HEK293T (cell line): ENCODE measurements at regions not wholly inside any gene's neighbourhood (a gene's known extent, or its start where the extent isn't known, plus 50 kb on each side); places are given as distances from the start of the nearest gene placed in this dataset.

Source experiments
- CTCF ChIA-PET: fragments of 350-600 bp; formaldehyde crosslinking; extraction: SDS; loops from one replicate; lab custom pipeline; 2021; ENCODE audit warnings: antibody characterized with exemption, inconsistent platforms; lab: Yijun Ruan, JAX
- POLR2A ChIA-PET: fragments of 350-600 bp; formaldehyde crosslinking; extraction: SDS; loops from one replicate; lab custom pipeline; 2020; ENCODE audit warnings: antibody characterized with exemption, inconsistent platforms; lab: Yijun Ruan, JAX
- DNase-seq: peaks from one replicate; pipeline ENCODE4 v3.0.0; 2012; ENCODE audit warnings: mixed read lengths; ENCODE audit errors: extremely low spot score
- ARNT ChIP-seq: fragments of 450-650 bp; IDR thresholded peaks from 2 replicates; pipeline ENCODE4 v1.6.1; 2017; ENCODE audit warnings: mild to moderate bottlenecking
- BHLHE40 ChIP-seq: fragments of 450-650 bp; IDR thresholded peaks from 2 replicates; pipeline ENCODE4 v1.6.1; 2016; ENCODE audit warnings: mild to moderate bottlenecking, moderate library complexity, borderline replicate concordance
- CTBP1 ChIP-seq: fragments of 450-650 bp; IDR thresholded peaks from 2 replicates; pipeline ENCODE4 v1.6.1; 2016; ENCODE audit warnings: borderline replicate concordance
- ELF4 ChIP-seq: fragments of 450-650 bp; IDR thresholded peaks from 2 replicates; pipeline ENCODE4 v1.6.1; 2017; ENCODE audit warnings: antibody characterized with exemption
- FOXA1 ChIP-seq: fragments of 450-650 bp; IDR thresholded peaks from 2 replicates; pipeline ENCODE4 v1.6.1; 2016; ENCODE audit warnings: mild to moderate bottlenecking
- FOXK2 ChIP-seq: fragments of 450-650 bp; IDR thresholded peaks from 2 replicates; pipeline ENCODE4 v1.6.1; 2016; ENCODE audit warnings: mild to moderate bottlenecking
- FOXM1 ChIP-seq: fragments of 450-650 bp; IDR thresholded peaks from 2 replicates; pipeline ENCODE4 v1.6.1; 2017; ENCODE audit warnings: mild to moderate bottlenecking, borderline replicate concordance
- HDGF ChIP-seq: fragments of 450-650 bp; IDR thresholded peaks from 2 replicates; pipeline ENCODE4 v1.6.1; 2017; ENCODE audit warnings: antibody characterized with exemption, borderline replicate concordance
- L3MBTL2 ChIP-seq: fragments of 450-650 bp; conservative IDR thresholded peaks from 2 replicates; pipeline ENCODE4 v1.6.1; 2016; ENCODE audit warnings: mild to moderate bottlenecking
- LEF1 ChIP-seq: fragments of 450-650 bp; IDR thresholded peaks from 2 replicates; pipeline ENCODE4 v1.6.1; 2017; ENCODE audit warnings: mild to moderate bottlenecking, borderline replicate concordance
- NFRKB ChIP-seq: fragments of 450-650 bp; IDR thresholded peaks from 2 replicates; pipeline ENCODE4 v1.6.1; 2016; ENCODE audit warnings: mild to moderate bottlenecking, moderate library complexity
- SP1 ChIP-seq: fragments of 450-650 bp; IDR thresholded peaks from 2 replicates; pipeline ENCODE4 v1.6.1; 2017
- SUZ12 ChIP-seq: fragments of 450-650 bp; IDR thresholded peaks from 2 replicates; pipeline ENCODE4 v1.6.1; 2016; ENCODE audit warnings: mild to moderate bottlenecking
- TARDBP ChIP-seq: fragments of 450-650 bp; IDR thresholded peaks from 2 replicates; pipeline ENCODE4 v1.6.1; 2016
- ZNF384 ChIP-seq: fragments of 450-650 bp; IDR thresholded peaks from 2 replicates; pipeline ENCODE4 v1.6.1; 2016
- TF ChIP-seq, protein P1 (sequence below): fragments of 450-650 bp; IDR thresholded peaks from 2 replicates; pipeline ENCODE4 v1.6.1; 2016

DNA sequence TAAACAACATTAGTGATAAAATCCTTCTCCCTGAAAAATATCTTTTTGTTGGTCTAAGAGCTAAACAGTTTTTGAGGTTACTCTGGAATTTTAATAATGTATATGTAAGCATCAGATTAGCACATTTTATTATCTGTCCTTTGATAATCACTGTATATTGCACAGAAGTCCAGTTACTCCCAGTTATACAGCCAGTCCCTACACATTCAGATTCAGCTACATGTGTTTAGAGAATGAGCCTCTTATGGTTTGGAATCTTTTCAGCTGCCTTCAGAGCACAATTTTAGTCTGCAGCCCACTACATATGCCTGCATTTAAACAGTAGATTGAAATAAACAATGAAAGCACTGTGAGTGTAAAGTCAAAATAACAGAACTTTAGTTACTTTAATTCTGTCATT, 438.2 kb downstream of the ARHGEF28 start:
- DNase-seq, result no peak
- ChIA-PET CTCF (no interaction called here), POLR2A (no interaction called here)
- TF ChIP-seq FOXA1 (no peak), LEF1 (no peak), ZNF384 (no peak), FOXM1 (no peak), FOXK2 (no peak), L3MBTL2 (no peak), SUZ12 (no peak)
- TF ChIP-seq, protein P1, sequence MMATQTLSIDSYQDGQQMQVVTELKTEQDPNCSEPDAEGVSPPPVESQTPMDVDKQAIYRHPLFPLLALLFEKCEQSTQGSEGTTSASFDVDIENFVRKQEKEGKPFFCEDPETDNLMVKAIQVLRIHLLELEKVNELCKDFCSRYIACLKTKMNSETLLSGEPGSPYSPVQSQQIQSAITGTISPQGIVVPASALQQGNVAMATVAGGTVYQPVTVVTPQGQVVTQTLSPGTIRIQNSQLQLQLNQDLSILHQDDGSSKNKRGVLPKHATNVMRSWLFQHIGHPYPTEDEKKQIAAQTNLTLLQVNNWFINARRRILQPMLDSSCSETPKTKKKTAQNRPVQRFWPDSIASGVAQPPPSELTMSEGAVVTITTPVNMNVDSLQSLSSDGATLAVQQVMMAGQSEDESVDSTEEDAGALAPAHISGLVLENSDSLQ, result no peak

DNA sequence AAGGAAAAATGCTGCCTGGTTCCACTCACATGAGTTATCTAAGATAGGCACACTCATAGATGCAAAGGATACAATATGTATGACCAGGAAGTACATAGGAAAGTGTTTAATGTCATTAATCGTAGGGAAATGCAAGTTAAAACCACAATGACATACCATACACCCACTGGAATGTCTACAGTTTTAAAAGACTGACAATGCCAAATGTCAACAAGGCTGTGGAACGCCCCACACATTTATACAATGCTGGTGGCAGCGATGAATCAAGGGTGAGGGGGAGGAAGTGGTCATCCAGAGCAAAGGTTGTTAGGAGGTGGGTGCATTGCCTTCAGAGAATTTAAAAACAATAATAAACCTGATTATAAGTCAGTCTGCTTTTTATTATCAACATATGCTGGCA, 437.8 kb downstream of the ARHGEF28 start:
- TF ChIP-seq HDGF (no peak), SP1 (no peak), ZNF384 (no peak), NFRKB (no peak), CTBP1 (no peak), ARNT (no peak)
- DNase-seq, result no peak
- POLR2A ChIA-PET, result no interaction called here
- CTCF ChIA-PET, result no interaction called here

DNA sequence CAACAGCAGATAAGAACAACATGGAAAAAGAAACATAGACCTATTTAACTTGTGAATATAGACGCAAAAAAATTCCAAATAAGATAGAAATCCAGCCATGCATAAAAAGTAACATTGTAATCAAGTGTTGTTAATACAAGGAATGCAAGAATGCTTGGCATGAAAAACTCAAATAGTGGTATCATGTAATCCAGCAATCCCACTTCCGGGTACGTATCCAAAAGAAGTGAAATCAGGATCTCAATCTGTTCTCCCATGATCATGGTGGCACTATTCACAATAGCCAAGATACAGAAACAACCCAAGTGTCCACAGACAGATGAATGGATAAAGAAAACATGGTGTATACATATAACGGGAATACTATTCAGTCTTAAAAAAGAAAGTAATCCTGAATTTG, 437.4 kb downstream of the ARHGEF28 start:
- POLR2A ChIA-PET, result no interaction called here
- CTCF ChIA-PET, result no interaction called here
- DNase-seq, result no peak
- TF ChIP-seq SP1 (no peak), L3MBTL2 (no peak), ZNF384 (no peak), FOXM1 (no peak), FOXA1 (no peak), TARDBP (no peak), FOXK2 (no peak), ARNT (no peak), SUZ12 (no peak), BHLHE40 (no peak), CTBP1 (no peak)
- TF ChIP-seq, protein P1, result no peak

DNA sequence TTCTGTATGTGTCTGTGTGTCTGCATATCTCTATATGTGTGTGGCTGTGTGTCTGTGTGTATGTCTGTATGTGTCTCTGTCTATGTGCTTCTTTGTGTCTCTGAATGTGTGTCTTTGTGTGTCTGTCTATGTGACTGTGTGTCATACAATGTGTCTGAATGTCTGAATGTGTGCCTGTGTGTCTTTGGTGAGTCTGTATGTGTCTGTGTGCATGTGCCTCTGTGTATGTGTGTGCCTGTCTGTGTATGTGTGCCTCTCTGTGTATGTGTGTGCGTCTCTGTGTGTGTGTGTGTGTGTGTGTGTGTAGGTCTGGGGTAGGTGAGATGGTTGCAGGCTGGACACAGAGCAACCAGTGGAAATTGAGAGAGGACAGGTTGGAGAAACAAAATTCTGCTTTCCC, 435.3 kb downstream of the ARHGEF28 start:
- DNase-seq, result no peak
- ChIA-PET CTCF (no interaction called here), POLR2A (no interaction called here)
- TF ChIP-seq LEF1 (no peak), TARDBP (no peak), SUZ12 (no peak), FOXM1 (no peak), CTBP1 (no peak), ARNT (no peak), ZNF384 (no peak), SP1 (no peak), ELF4 (no peak), L3MBTL2 (no peak), FOXK2 (no peak), BHLHE40 (no peak)

DNA sequence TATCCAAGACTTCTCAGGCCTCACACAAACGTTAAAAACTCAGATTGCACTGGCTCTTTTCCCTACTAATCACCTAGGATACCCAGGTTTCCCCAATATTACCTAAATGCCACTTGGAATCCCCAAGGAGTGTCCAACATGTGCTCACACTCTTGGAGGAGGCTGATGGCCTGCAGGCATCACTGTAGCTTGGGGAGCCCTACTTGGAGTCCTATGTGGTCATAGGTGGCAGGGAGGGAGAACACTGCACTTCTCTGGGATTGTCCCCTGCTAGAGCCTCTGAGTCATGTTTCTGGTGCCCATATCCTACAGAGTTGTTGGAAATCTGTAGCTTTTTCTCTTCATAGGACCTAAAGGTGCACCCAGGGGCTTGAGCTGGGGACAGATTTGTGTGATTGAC, 433.7 kb downstream of the ARHGEF28 start:
- no peak for DNase-seq
- POLR2A ChIA-PET, result no interaction called here
- CTCF ChIA-PET, result no interaction called here
- no peak for TF ChIP-seq BHLHE40
- no peak for TF ChIP-seq FOXA1
- no peak for TF ChIP-seq ZNF384
- TF ChIP-seq CTBP1, result no peak
- no peak for TF ChIP-seq FOXK2
- TF ChIP-seq LEF1, result no peak
- TF ChIP-seq TARDBP, result no peak
- no peak for TF ChIP-seq HDGF
- TF ChIP-seq NFRKB, result no peak
- no peak for TF ChIP-seq ELF4
- TF ChIP-seq FOXM1, result no peak
- no peak for TF ChIP-seq ARNT

DNA sequence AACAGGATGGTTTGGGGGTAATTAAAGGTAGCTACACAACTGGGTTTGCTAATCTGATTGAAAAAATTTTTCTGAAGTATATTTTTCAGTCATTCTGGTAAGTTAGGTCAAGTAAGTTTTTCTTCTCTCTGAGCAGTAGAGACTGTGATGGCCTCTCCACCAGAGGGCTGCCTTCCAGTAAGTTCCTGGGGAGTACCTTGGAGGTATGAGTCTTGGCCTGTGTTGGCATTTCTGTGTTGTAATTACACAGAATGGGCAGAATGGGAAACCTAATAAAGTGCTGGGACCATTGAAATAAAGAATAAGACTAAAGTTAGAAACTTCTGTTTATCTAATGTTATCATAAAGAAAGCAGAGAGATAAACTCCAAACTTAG, 430.8 kb downstream of the ARHGEF28 start:
- POLR2A ChIA-PET, result no interaction called here
- DNase-seq, result no peak
- TF ChIP-seq TARDBP (no peak), CTBP1 (no peak), FOXM1 (no peak), L3MBTL2 (no peak), ELF4 (no peak), SUZ12 (no peak), BHLHE40 (no peak)
- CTCF ChIA-PET, result interaction anchor here (0.5 to 1.4 kb wide), 2 partner anchors 413 to 587 kb away, joined by 3 to 4 read pairs; no protein-coding TSS in a partner anchor

DNA sequence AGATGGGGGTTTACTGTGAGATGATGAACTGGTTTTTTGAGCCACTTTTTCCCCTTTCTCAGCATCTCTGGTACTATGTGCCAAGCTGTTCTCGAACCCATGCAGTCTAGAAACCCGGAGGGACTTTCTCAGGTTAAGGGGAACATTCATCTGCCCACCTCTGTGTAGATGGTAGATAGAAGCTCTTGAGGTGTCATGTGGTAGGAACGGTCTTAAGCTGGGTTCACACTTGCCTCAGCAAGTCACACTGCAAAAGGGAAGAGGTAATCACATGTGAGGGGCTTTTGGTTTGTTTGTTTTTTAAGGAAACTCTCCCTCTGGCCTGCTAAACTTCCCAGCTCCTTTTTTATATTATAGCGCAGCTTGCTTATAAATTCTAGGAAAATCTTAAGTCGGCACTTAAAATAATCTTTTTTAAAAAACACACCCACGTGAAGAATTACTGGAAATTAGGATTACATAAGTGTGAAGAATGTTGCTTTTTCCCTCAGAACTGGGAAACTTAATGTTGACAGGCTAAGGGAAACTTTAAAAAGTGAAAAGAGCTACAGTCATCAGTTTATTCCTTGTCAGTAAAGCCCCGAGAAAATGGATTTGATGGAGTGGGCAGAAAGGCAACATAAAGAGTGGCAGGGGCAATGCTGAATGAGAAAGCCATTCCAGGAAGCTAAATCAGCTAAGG, 430.3 kb downstream of the ARHGEF28 start:
- TF ChIP-seq, protein P1, result no peak
- TF ChIP-seq ZNF384, result no peak
- no peak for TF ChIP-seq CTBP1
- ChIA-PET POLR2A (no interaction called here), CTCF (interaction anchor here (0.5 to 1.4 kb wide), 2 partner anchors 413 to 588 kb away, joined by 3 to 4 read pairs; no protein-coding TSS in a partner anchor)
- no peak for DNase-seq
